SK-N-SH treated with all-trans-retinoic acid at 6 μM for 48 hours (cell line): ENCODE measurements at regions not wholly inside any gene's neighbourhood (a gene's known extent, or its start where the extent isn't known, plus 50 kb on each side); places are given as distances from the start of the nearest gene placed in this dataset.

Experiments
- ESRRG ChIP-seq: fragments of 250-450 bp; sonication (Bioruptor Pico); IDR thresholded peaks from 2 replicates; pipeline ENCODE4 v1.6.1; 2021; ENCODE audit warnings: mild to moderate bottlenecking
- ISL1 ChIP-seq: fragments of 250-450 bp; sonication (Bioruptor Pico); IDR thresholded peaks from 2 replicates; pipeline ENCODE4 v2.1.2; 2022; ENCODE audit warnings: mild to moderate bottlenecking, moderate library complexity
- OSR1 ChIP-seq: fragments of 250-450 bp; sonication (Bioruptor Pico); IDR thresholded peaks from 2 replicates; pipeline ENCODE4 v1.8.0; 2022; ENCODE audit warnings: moderate library complexity, mild to moderate bottlenecking, inconsistent platforms
- PATZ1 ChIP-seq: fragments of 250-450 bp; sonication (Bioruptor Pico); IDR thresholded peaks from 2 replicates; pipeline ENCODE4 v1.8.0; 2020; ENCODE audit warnings: mild to moderate bottlenecking, moderate library complexity, borderline replicate concordance
- ZFP3 ChIP-seq: fragments of 250-450 bp; sonication (Bioruptor Pico); IDR thresholded peaks from 2 replicates; pipeline ENCODE4 v1.5.0; 2020; ENCODE audit warnings: mild to moderate bottlenecking, moderate library complexity

- TF ChIP-seq ZFP3 (CRISPR knock-in tag) (no peak), PATZ1 (CRISPR knock-in tag) (no peak), ISL1 (CRISPR knock-in tag) (no peak), ESRRG (CRISPR knock-in tag) (no peak), OSR1 (CRISPR knock-in tag) (no peak)
Observed at GRCh38 chr2:19426144-19426543, 67.7 kb upstream of the OSR1 start.
